NCI-H226 (cell line): ENCODE measurements at regions not wholly inside any gene's neighbourhood (a gene's known extent, or its start where the extent isn't known, plus 50 kb on each side); places are given as distances from the start of the nearest gene placed in this dataset.
"Not testable (repeated sequence)": the region's sequence is repeated elsewhere in the genome, so short reads cannot be mapped to it uniquely, and the experiment has no call there.

Experiments
- DNase-seq: peaks from one replicate; pipeline ENCODE4 v3.0.0-alpha.2; 2015

DNA sequence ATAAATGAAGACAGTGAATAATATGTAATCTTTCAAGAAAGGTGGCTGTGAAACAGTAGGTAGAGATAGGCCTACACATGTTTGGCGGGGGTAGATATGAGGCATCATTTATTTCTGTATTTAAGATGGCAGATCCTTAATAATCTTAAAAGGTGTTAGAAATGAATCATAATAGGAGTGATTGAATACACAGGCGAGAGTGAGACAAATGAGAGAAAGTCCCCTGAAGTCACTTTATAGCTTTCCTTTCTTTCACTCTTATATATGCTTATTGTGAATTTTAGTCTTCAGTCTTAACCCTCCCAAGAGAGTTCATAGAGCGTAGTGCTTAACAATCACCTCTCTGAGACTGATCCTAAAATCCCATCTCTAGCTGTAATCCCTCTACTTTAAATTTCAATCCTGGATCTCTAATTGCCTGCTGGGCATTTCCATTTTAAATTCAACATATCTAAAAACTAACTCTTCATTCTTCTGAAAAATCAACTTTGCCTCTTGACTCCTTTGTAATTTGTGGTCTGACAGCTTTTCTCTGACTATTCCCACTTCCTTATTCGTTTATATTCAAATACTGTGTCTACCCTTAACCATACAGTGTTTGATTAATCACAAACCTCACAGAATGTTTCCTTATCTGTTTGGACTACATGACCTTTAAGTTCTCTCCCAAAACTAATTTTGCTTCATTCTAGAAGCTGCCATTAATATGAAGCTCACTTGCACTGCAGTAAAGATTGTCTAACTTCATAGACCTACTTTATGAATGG is 463.7 kb upstream of the FSIP2 start:
- DNase-seq, result no peak

DNA sequence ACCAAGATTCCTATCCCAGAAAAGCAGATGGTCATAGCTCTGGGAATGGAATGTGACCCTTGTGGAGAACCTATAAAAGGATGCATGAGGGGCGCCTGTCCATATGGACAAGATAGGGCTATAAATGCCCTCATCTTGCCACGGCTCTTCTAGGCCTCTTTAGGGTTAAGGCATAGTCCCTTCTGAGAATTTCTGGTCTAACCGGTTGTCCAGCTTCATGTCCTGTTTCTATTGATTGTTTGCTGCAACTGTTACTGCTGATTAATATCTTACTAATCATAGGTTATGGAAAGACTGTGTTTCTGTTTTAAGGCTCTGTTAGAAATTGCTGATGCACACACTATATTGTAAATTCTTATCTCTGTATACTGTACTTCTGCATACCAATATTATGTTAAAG is 462.6 kb upstream of the FSIP2 start:
- not testable (repeated sequence) for DNase-seq

GRCh38 chr2:185278761-185279160 is 459.8 kb upstream of the FSIP2 start:
- no peak for DNase-seq

DNA sequence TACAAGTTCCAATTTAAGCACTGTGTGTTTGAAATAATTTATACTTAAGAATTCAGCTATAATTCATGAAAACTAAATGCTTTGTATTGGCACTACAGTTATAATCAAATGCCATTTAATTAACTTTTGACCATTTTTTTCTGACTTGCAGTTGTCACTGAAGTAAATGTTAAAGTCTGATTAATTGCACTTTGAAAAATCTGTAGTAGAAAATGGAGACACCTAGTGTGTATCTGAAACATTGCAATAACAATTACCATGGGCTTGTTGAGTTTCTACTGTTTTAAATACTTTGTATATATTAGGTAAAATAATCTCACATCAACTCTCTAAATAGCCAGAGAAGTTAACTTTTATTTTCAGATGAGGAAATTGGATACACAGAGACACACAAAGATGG is 458.6 kb upstream of the FSIP2 start:
- DNase-seq, result no peak

DNA sequence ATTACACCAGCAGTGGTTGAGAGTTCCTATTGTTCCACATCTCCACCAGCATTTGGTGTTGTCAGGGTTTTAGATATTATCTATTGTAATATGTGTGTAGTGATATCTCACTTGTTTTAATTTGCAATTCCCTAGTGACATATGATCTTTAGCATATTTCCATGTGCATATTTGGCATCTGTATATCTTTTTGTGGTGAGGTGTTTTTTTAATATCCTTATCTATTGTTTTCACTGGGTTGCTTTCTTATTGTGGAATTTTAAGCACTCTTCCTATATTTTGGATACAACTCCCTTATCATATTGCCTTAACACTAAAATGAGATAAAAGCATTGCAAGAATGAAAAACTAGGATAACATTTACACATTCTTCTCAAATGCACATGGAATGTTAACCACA is 453.9 kb upstream of the FSIP2 start:
- peak; percentile 66 for DNase-seq

GRCh38 chr2:185290012-185290411 is 448.6 kb upstream of the FSIP2 start:
- not testable (repeated sequence) for DNase-seq

DNA sequence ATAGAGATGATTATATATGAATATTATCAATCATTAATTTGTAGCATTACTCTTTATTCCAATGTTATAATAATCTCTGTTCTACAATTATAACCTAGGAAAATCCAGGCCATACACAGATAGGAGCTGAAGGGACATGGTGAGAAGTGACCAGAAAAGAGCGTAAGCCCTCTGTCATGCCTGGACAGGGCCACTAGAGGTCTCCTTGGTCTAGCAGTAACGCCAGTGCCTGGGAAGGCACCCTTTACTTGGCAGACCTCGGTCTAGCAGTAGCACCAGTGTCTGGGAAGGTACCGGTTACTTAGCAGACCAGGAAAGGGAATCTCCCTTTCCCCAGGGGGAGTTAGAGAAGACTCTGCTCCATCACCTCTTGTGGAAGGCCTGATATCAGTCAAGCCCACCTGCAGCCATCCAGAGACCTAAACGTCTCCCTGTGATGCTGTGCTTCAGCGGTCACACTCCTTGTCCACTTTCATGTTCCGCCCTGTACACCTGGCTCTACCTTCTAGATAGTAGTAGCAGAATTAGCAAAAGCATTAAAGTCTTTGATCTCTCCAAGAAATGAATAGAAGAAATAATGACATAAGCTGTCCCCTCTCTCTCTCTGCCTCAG is 447.5 kb upstream of the FSIP2 start:
- DNase-seq, result peak; percentile 28

DNA sequence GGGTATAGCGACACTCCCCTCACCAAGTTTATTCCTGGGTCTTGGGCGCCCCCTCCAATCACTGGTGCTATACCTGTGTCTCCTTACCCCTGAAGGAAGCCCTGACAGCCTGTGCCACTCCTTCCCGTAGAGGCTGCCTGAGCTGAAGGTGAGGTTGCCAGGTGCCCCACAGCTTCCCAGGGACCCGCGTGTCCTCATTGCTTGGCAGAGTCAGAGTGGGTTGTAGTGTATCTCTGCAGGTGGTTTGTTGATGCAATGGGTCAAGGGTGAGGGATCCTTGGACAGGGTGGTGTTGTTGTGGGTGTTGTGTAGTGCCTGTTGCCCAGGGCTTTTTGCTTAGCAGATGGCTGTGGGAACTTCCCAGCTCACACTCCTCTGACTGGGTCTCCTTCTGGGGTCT is 438.7 kb upstream of the FSIP2 start:
- no peak for DNase-seq

GRCh38 chr2:185306119-185306518 is 432.5 kb upstream of the FSIP2 start:
- no peak for DNase-seq

DNA sequence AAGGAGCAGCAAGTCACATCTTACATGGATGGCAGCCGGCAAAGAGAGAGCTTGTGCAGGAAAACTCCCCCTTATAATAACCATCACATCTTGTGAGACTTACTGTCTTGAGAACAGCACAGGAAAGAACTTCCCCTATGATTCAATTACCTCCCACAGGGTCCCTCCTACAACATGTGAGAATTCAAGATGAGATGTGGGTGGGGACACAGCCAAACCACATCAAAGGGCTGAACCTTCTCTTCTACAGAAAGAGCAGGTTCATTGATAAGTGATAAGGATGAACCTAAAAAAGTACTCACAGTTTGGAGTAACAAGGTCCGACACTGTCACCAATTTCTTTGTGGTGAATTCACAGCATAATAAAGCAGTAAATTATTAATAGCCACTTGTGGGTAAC is 422.2 kb upstream of the FSIP2 start:
- peak; percentile 9 for DNase-seq

- DNase-seq, result peak; percentile 65
Measured at GRCh38 chr2:185318271-185318724, 420.3 kb upstream of the FSIP2 start.

GRCh38 chr2:185335879-185336278 is 402.7 kb upstream of the FSIP2 start:
- DNase-seq, result no peak

DNA sequence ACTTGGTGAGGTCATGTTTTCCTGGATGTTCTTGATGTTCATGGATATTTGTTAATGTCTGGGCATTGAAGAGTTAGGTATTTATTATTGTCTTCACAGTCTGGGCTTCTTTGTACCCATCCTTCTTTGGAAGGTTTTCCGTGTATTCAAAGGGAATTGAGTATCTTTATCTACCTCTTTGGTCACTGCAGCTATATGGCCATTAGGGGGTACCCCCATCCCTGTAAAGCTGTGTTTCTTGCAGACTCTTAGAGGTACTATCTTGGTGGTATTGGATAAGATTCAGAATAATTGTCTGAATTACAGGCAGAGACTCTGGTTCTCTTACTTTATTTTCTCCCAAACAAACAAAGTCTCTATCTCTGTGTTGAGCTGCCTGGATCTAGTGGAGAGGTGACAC is 401.6 kb upstream of the FSIP2 start:
- no peak for DNase-seq

DNA sequence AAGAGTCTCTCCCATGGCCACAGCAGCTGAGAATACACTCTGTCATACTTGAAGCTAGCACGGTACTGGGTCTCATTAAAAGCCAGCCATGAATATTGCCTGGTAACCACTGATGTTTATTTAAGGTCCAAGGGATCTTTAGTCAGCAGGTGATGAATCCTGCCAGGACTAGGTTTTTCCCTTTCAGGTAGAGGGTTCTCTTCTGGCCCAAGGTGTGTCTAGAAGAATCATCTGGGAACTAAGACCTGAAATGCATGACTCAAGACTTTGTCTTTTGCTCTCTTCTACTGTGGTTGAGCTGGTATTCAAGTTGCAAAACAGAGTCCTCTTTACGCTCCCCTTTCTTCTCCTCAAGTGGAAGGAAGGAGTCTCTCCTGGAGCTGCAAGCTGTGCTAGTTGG is 400.5 kb upstream of the FSIP2 start:
- DNase-seq, result no peak

DNA sequence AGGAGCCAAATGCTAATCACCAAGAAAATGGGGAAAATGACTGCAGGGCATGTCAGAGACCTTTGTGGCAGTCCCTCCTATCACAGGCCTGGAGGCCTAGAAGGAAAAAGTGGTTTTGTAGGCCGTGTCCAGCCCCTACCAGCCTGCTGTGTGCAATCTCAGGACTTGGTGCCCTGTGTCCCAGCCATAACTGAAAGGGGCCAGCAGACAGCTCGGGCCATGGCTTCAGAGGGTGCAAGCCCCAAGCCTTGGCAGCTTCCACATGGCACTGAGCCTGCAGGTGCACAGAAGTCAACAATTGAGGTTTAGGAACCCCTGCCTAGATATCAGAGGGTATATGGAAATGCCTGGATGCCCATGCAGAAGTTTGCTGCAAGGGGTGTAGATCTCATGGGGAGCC is 391.2 kb upstream of the FSIP2 start:
- no peak for DNase-seq

- no peak for DNase-seq
Measured at GRCh38 chr2:185360776-185361175, 377.8 kb upstream of the FSIP2 start.

DNA sequence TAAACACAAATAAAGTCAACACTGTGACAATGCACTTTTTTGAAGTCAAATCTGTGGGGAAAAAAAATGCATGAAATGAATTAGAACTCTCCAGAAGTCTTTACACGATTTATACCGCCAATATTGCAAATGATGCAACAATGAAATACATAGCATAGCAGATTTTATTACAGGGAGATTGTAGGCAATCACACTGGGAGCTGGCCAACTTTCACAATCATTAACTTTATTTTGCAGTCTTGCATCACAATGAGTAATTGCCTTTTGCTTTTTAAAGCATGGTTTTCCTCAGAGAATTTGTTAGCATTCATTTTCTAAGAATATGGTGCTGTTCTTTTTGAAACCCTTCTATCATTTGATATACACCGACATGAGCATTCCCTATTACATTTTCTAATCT is 366.4 kb upstream of the FSIP2 start:
- DNase-seq, result peak; percentile 9

DNA sequence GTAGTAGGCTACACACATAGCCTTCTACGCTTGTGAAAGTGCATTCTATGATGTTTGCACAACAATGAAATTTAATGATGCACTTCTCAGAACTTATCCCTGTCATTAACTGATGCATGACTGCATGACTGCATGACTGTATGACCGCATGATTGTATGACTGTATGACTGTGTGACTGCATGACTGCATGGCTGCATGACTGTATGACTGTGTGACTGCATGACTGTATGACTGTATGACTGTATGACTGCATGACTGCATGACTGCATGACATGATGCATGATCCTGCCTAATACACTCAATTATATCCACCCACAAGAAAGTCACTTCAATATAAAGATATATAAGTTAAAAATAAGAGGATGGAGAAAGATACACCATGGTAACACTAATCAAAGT is 365.4 kb upstream of the FSIP2 start:
- no peak for DNase-seq

DNA sequence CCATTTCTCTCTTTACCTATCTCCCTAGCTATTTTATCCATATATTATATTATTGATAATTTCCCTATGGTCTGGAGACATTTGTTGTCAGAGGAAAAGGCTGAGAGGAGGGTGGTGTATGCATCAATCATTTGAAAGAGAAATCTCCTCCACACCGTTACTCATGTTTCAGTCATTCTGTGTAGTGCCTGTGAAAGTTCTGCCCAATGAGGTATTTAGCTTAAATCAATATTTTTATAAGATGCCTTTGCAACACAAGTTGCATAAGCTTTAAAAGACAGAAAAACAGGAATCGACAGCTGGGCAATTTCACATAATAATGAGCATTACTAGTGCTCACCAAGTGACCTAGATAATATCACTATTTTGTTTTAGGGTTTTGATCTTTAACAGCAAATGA is 363.7 kb upstream of the FSIP2 start:
- DNase-seq, result peak; percentile 7

GRCh38 chr2:185375731-185376130 is 362.9 kb upstream of the FSIP2 start:
- no peak for DNase-seq

DNA sequence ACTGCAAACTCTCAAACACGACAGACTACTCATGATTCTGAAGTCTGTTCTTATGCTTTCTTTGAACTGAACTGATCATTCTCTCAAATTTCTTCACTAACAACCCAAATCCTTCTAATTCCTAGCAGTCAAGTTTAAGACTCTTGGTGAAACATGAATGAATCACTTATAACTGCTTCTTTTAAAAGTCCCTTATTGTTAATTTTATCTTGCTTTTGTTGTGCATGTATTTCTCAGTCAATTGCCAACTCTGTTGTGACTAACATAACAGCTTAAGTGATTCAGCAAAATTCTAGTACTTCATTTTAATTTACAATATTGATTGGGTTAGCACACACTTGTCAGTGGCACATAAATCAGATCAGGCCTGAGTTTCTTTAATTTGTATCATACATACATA is 357.0 kb upstream of the FSIP2 start:
- no peak for DNase-seq

GRCh38 chr2:185384822-185385560 is 353.6 kb upstream of the FSIP2 start:
- DNase-seq, result no peak

- no peak for DNase-seq
Measured at GRCh38 chr2:185388226-185388625, 350.4 kb upstream of the FSIP2 start.

GRCh38 chr2:185391543-185391942 is 347.1 kb upstream of the FSIP2 start:
- no peak for DNase-seq
